Smooth muscle cell (in vitro differentiated cells): ENCODE measurements at regions not wholly inside any gene's neighbourhood (a gene's known extent, or its start where the extent isn't known, plus 50 kb on each side); places are given as distances from the start of the nearest gene placed in this dataset.

Source experiments
- DNase-seq: peaks from one replicate; lab custom pipeline; 2025; ENCODE audit not compliant: unreplicated experiment; lab: John Stamatoyannopoulos, UW
- H2AFZ ChIP-seq: fragments of 200-600 bp; sonication (generic); 2 replicates; pipeline ENCODE4 v1.6.0; 2016; ENCODE audit warnings: antibody characterized with exemption, low read depth, mild to moderate bottlenecking
- H3F3A ChIP-seq: fragments of 200-600 bp; sonication (generic); 2 replicates; pipeline ENCODE4 v1.6.0; 2017; ENCODE audit warnings: antibody characterized with exemption, low read depth
- H3K27ac ChIP-seq: fragments of 200-600 bp; sonication (generic); 2 replicates; pipeline ENCODE4 v1.5.1; 2016; ENCODE audit warnings: low read depth, mild to moderate bottlenecking
- H3K27me3 ChIP-seq: fragments of 200-600 bp; sonication (generic); 2 replicates; pipeline ENCODE4 v1.6.1; 2016; ENCODE audit warnings: low read depth, mild to moderate bottlenecking
- H3K36me3 ChIP-seq: fragments of 200-600 bp; sonication (generic); 2 replicates; pipeline ENCODE4 v1.5.1; 2016; ENCODE audit warnings: low read depth
- H3K4me1 ChIP-seq: fragments of 200-600 bp; sonication (generic); 2 replicates; pipeline ENCODE4 v1.5.1; 2016; ENCODE audit warnings: low read depth
- H3K4me2 ChIP-seq: fragments of 200-600 bp; sonication (generic); 2 replicates; pipeline ENCODE4 v1.6.0; 2016; ENCODE audit warnings: mild to moderate bottlenecking
- H3K4me3 ChIP-seq: fragments of 200-600 bp; sonication (generic); 2 replicates; pipeline ENCODE4 v1.5.1; 2016; ENCODE audit warnings: mild to moderate bottlenecking
- H3K79me2 ChIP-seq: fragments of 200-600 bp; sonication (generic); 2 replicates; pipeline ENCODE4 v1.6.0; 2016; ENCODE audit warnings: low read depth, mild to moderate bottlenecking
- H3K9ac ChIP-seq: fragments of 200-600 bp; sonication (generic); 2 replicates; pipeline ENCODE4 v1.6.0; 2016; ENCODE audit warnings: low read depth
- H3K9me3 ChIP-seq: fragments of 200-600 bp; sonication (generic); replicated peaks from 2 replicates; pipeline ENCODE4 v1.5.1; 2016; ENCODE audit warnings: low read depth
- H4K20me1 ChIP-seq: fragments of 200-600 bp; sonication (generic); 2 replicates; pipeline ENCODE4 v1.6.0; 2016; ENCODE audit warnings: low read depth
- CTCF ChIP-seq: fragments of 200-600 bp; sonication (generic); IDR thresholded peaks from 2 replicates; pipeline ENCODE4 v1.5.1; 2017; ENCODE audit warnings: borderline replicate concordance, mild to moderate bottlenecking, antibody characterized with exemption; ENCODE audit not compliant: insufficient read depth, poor library complexity, severe bottlenecking
- WGBS: methylation state at CpG from one replicate; pipeline ENCODE4 v1.1.7; 2016; ENCODE audit warnings: low lambda C conversion rate; 5-methylcytosine and 5-hydroxymethylcytosine counted together

- DNase-seq, result no peak
- Histone ChIP-seq H3K36me3 (no peaks in the 10 kb centered on the region), H3F3A (no peaks in the 10 kb centered on the region), H3K27ac (no peak overlapping the region), H3K9ac (no peak overlapping the region), H4K20me1 (no peaks in the 10 kb centered on the region), H3K4me1 (peaks cover 12% of the 10 kb centered on the region), H3K4me3 (no peak overlapping the region), H3K79me2 (no peaks in the 10 kb centered on the region), H2AFZ (no peak overlapping the region), H3K4me2 (no peak overlapping the region), H3K27me3 (no peaks in the 10 kb centered on the region), H3K9me3 (no peaks in the 10 kb centered on the region)
- TF ChIP-seq CTCF, result no peak
- 83% methylated on average over 4 of the region's 4 CpGs for WGBS
Measured at GRCh38 chr4:27921231-27921630, 1060.6 kb downstream of the STIM2 start.

GRCh38 chr4:27928761-27929540 lies 1068.3 kb downstream of the STIM2 start:
- Histone ChIP-seq H2AFZ (no peak overlapping the region), H3K9me3 (no peaks in the 10 kb centered on the region), H3K27ac (no peak overlapping the region), H3K36me3 (no peaks in the 10 kb centered on the region), H3K4me1 (no peaks in the 10 kb centered on the region), H3K27me3 (no peaks in the 10 kb centered on the region), H4K20me1 (no peaks in the 10 kb centered on the region), H3K4me2 (no peak overlapping the region), H3K4me3 (no peak overlapping the region), H3K9ac (no peak overlapping the region), H3F3A (no peaks in the 10 kb centered on the region), H3K79me2 (no peaks in the 10 kb centered on the region)
- 81% methylated on average over 4 of the region's 4 CpGs for WGBS
- DNase-seq, result no peak
- no peak for TF ChIP-seq CTCF

- Histone ChIP-seq H3K27me3 (no peaks in the 10 kb centered on the region), H3K9ac (no peak overlapping the region), H3K4me3 (no peak overlapping the region), H3K27ac (no peak overlapping the region), H2AFZ (no peak overlapping the region), H3K4me1 (no peaks in the 10 kb centered on the region), H3K9me3 (no peaks in the 10 kb centered on the region), H4K20me1 (no peaks in the 10 kb centered on the region), H3K36me3 (no peaks in the 10 kb centered on the region), H3K4me2 (no peak overlapping the region), H3K79me2 (no peaks in the 10 kb centered on the region), H3F3A (no peaks in the 10 kb centered on the region)
- 84% methylated on average over 3 of the region's 3 CpGs for WGBS
- no peak for DNase-seq
- no peak for TF ChIP-seq CTCF
Measured at GRCh38 chr4:27930291-27930690, 1069.7 kb downstream of the STIM2 start.

- no peak for DNase-seq
- Histone ChIP-seq H3K4me3 (no peak overlapping the region), H3K27me3 (no peaks in the 10 kb centered on the region), H3K27ac (no peak overlapping the region), H3K9me3 (no peaks in the 10 kb centered on the region), H3K79me2 (no peaks in the 10 kb centered on the region), H3F3A (no peaks in the 10 kb centered on the region), H3K4me1 (no peaks in the 10 kb centered on the region), H4K20me1 (no peaks in the 10 kb centered on the region), H3K9ac (no peak overlapping the region), H3K36me3 (no peaks in the 10 kb centered on the region), H3K4me2 (no peak overlapping the region), H2AFZ (no peak overlapping the region)
- 95% methylated on average over 1 of the region's 1 CpG for WGBS
- no peak for TF ChIP-seq CTCF
Measured at GRCh38 chr4:27930976-27931375, 1070.3 kb downstream of the STIM2 start.
